Hippocampal formation (tissue), 2 donors: ENCODE measurements at regions not wholly inside any gene's neighbourhood (a gene's known extent, or its start where the extent isn't known, plus 50 kb on each side); places are given as distances from the start of the nearest gene placed in this dataset.

Experiments used
- DNase-seq, 2 donors: peaks; one replicate each; lab custom pipeline; 2025; lab: John Stamatoyannopoulos, UW

DNA sequence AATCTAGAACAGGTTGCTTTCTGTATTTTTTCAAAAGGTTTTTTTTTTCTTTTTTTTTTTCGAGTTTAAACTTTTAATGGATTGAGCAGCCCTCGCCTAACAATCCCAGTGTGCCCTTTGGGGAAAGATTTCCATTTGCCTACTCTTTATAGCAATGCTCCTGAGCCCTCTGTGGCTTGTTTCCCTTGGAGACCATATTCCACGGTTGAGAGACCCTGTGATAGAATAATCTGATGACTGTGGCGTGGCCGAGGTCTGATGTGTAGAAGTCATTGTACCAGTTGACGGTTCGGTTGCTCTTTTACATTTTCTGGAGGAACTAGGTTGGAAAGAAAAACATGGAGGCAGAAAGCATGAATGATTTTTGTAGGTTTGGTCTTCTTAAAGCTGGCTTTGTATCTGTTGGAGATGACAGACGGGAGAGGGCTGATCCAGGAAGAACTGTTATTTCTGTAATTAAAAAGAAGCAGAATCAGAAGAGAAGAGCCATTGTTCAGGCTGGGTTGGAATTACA is 305.7 kb upstream of the NRIP1 start:
- no peak for DNase-seq

DNA sequence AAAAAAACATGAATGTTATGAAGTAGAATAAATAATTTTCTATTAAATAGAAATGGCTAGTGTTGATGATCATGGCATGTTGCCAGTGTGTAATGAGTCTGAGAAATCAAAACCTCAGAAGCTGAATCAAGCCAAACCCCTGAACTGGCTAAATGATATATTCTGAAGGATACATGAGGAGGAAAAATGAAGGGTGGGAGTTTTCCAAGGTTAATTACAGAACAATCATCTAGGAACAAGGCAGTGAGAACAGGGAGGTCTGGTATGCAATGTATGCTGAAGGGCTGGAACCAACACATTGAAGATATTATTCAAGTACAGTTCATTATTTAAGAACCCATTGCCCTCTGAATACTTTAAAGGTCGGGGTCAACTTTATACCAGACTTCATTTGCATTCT is 309.1 kb upstream of the NRIP1 start:
- no peak for DNase-seq

DNA sequence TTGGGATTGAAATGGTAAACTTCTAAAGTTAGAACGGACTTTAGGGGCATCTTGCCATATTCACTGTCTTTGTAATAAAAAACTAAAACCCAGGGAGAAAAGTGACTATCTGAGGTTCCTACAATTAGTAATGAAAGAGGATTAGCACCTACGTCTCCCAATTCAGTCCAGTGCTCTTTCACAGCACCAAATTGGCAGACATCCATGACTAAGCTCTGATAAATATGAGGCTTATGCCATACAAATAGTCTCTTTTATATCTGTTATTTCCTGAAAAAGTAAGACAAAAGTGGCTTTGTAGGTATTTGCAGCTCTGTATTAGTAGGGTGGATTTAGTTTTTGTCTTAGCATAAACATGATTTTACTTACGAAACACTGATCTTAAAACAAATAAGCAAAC is 315.0 kb upstream of the NRIP1 start:
- no peak for DNase-seq

DNA sequence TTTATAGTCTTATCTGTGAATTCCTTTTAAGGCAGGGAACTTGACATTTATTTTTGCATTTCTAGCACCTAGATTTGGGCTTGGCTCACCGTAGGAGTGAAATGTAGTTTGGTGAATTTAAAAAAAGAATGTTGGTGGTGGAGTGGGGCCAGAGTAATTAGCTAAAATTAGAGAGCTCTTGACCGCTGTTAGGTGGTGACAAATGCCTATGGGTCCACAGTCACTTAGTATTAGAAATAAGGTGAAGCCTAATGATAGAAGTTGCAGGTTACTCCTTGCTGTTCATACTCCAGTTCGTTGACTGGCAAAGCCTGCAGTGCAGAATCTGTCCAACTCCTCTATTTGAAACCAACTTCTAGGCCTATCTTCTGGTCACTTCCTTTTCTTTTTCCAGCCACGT is 318.8 kb upstream of the NRIP1 start:
- DNase-seq: no peak

DNA sequence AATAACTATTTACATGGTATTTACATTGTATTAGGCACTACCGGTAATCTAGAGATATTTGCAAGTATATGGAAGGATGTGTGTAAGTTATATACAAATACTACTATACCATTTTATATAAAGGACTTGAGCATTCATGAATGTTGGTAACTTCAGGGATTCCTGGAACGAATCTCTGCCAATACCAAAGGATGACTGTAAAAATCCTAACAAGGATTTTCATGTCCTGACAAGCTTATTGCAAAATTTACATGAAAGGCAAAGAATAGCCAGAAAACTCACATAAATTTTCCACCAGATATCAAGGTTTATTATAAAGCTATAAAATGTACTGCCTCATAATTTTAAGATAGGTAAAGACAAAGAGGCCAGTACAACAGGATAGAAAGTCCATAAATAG is 325.2 kb upstream of the NRIP1 start:
- no peak for DNase-seq

DNA sequence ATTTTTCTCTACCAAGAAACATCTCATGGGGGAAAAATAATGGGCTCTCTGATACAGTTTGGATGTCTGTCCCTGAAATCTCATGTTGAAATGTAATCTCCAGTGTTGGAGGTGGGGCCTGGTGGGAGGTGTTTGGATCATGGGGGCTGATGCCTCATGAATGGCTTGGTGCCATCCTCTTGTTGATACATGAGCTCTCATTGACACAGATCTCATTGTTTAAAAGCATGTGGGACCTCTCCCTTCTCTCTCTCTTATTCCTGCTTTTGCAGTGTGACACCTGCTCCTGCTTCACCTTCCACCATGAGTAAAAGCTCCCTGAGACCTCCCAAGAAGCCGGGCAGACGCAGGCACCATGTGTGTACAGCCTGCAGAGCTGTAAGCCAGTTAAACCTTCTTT is 332.5 kb upstream of the NRIP1 start:
- no peak for DNase-seq

DNA sequence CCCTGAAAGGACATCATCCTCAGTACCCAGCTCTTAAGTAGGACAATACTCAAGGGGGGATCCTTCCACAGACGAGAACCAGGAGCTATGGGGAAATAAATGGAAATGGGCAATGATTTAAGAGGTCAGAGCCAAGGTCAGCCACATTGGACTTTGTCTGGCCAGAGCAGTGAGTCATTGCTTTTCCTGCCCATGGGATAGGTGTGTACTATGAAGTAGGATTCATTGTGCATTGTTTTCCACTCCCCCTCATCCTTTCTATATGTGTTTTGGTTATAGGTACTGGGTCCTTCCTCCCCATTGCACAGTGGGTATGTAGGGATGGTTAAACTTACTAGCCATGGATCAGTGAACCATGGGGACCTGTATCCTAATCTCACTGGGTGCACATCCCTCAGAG is 328.9 kb upstream of the USP25 start:
- no peak for DNase-seq

DNA sequence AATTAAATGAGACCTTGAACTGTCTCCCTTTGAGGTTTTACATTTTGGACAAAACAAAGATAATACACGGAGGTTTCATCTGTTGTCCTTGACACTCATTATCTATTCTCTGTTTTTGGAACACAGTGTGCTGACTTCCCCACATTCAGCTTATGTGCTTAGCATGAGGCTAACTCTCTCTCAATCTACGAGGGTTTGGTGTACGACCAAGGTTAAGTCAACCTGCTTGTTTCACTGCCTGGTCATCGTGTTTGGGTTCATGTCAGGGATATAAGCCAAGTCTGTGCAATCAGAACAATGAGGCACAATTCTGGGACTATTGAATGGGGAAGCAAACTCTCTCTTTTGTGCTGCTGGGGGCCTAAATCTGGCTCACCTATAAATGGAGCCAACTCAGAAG is 328.5 kb upstream of the USP25 start:
- DNase-seq: no peak

DNA sequence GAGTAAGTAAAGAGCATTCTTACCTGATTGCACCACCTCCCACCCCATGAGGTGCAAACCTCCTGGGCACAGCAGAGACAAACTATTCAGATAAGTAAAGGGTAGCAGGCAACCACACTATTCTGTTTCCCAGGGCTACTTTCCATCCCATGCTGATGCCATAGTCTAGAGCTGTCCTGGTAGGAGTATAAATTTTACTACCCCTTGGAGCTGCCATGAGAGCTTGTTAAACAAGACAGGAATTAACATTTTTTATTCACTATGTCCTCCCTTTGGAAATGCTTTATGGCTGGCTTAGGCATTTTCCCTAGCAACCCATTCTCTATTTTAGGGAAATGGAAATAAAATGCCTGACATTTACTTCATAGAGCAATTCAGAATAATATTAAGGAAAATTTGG is 324.6 kb upstream of the USP25 start:
- no peak for DNase-seq

DNA sequence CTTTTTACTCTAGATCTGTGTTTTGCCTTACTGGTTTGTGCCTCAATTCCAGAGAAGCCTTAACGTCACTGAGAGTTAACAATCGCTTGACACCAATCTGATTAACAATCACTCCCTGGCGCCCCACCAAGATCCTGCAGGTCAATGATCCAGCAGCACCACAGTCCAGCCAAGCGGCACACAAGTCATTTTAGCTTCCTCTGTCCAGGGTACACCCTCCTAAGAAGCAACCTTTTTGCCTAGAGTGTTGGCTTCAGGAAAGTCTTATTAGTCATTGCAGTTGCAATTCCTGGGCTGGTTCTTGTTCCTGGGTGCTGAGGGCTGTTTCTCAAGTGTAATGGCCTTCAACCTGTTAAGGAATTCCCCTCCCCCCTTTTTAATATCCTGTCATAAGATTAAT is 323.0 kb upstream of the USP25 start:
- DNase-seq: no peak

DNA sequence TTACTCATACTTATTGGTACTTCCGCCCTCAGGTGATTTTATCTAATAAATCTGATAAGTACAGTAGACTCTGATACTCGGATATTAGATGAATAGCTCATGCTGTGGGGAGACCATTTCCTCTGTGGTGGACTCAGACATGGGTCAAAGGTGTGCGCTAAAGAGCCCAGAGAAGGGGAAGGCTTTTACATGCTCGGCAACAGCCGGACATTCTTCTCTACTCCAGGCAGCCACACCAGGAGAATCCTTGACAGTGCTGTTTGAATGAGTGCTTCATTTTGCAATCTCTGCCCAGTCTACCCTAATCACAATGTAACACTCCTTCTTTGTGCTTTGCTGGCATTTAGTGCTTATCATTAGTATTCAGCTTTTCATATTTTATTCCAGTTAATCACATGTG is 322.2 kb upstream of the USP25 start:
- DNase-seq: no peak

DNA sequence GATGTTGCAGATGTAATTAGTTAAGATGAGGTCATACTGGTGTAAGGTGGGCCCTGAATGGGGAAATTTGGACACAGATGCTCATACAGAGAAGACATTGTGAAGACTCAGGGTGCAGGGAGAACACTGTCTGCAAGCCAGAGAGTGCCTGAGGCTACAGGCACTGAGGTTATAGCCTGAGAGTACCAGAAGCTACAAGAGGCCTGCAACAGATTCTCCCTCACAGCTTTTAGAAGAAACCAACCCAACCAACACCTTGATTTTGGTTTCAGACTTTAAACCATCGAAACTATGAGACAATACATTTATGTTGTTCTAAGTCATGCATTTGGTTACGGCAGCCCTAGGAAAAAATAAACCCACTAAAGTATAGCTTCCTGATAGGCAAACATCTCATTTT is 321.7 kb upstream of the USP25 start:
- no peak for DNase-seq

DNA sequence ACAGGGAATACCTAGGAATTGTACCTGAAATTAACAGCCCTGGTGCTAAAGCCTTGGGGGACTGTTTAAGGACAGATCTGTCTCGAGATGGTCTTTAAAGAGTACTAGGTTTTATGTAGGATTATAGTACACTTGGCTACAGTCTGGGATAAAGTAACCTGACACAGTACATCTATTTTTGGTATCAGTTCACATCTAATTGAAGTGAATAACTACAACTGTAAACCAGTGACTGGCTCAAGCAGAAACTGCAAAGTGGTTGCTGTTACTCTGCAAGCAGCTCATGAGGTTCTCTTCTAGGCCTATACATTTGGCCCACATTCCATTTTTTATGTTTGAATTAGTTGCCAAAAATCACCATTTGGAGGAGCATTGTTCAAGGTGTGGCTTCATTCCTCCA is 320.8 kb upstream of the USP25 start:
- DNase-seq: no peak

DNA sequence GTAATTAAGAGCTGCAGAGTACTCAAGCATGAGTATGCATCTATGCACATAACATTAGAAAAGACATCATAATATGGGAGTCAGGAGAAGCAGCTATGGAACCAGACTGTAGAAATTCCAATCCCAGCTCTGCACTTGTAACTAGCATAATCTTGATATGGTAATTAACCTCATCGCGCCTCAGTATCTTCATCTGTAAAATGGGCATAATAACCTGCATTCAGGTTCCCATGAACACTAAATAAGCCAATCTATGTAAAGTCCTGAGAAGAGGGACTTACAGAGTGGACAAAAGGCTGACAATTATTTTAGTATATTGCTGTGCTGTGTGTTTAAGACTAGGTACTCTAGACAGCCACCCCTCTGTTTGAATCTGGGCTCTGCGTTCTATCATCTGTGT is 318.9 kb upstream of the USP25 start:
- DNase-seq: no peak

DNA sequence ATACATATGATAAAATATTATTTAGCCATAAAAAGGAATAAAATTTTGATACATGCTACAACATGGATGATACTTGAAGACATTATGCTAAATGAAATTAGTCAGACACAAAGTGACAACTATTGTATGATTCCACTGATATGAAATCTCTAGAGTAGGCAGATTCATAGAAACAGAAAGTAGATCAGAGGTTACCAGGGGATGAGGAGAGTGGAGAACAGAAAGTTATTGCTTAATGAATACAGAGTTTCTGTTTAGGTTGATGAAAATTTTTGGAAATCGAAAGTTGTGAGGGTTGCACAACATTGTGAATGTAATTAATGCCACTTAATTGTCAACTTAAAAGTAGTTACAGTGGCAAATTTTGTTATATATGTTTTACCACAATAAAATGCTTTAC is 315.7 kb upstream of the USP25 start:
- no peak for DNase-seq

DNA sequence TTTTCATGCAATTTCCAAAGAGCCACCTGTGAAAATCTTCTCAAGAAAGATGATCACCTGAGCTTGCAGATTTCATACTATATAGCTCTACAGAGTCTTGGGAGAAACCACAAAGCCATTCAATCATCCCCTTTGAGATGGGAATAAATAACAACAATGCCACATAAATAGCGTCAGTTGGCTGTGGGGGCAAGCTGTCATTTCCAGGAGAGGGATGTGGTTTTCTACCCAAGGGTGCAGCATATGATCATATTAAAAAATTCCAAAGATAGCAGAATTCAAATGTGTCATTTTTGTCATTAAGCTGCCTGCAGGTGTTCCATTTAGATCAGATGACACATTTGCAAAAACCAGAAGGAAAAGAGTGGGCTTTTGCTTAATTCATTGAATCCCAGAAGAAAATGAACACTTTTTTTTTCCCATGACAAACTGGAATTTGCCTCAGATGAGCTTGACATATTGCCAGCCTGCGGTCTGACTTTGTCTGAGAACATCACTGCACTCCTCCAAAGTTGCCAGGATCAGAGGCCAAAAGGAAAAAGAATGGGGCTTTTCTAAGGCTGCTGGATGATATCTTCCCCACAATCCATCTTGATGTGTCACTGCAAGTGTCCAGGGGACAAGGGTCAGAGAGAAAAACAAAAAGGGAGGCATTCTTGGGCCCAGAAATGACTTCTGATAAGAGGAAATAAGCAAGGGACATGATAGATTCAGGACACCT is 314.1 kb upstream of the USP25 start:
- DNase-seq: no peak

DNA sequence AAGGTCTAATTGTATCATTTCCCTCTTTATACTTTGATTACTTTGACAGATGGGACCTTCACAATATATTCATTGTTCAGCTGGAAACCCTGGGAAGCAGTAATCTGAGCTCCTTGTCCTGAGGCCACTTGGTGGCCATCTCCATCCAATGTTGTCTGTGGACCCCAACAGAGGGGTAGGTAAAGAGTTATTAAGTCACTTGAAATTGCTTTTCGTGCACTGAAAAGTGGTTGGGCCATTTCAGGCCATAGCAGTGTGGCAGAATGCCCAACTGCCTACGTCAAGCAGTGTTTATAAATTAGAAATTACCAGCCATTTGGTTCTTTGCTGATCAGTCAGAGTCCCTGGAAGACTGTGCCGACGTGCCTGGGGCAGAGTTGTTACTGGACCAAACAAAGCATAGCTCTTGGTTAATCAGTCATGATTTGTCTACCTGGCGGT is 308.3 kb upstream of the USP25 start:
- DNase-seq: no peak

DNA sequence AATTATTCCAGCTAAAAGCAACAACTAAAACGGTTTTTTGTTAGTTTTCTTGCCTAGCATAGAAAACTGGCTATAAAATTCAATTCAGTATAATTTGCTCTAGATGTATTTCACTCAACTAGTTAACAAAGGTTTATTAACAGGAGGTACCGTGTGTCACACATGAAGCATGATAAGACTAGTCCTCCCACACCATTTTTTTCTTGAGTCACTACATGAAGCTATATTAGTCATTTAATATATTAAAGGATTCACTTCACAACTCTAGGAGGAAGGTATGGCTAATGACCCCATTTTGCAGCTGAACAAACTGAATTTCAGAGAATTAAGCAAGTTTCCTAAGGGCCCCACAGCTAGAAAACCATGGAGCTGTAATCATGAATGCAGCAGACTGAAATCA is 307.8 kb upstream of the USP25 start:
- no peak for DNase-seq

DNA sequence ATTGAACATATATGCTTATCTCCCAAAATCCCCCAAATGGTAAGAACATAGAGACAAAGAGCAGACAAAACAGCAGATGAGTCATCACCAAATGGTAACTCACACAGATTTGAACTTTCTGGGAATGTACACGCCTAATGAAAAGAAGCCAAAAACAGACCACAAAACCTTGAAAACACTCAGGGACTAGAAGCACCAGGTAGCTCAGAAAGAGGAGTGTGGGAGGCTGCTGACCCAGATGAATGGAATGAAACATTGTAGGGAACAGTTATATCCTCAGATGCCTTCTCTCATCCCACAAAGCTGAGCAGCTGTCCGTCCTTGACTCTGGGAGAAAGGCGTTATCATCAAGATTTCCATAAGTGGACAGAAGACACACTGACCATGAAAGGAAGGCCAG is 307.0 kb upstream of the USP25 start:
- DNase-seq: no peak

DNA sequence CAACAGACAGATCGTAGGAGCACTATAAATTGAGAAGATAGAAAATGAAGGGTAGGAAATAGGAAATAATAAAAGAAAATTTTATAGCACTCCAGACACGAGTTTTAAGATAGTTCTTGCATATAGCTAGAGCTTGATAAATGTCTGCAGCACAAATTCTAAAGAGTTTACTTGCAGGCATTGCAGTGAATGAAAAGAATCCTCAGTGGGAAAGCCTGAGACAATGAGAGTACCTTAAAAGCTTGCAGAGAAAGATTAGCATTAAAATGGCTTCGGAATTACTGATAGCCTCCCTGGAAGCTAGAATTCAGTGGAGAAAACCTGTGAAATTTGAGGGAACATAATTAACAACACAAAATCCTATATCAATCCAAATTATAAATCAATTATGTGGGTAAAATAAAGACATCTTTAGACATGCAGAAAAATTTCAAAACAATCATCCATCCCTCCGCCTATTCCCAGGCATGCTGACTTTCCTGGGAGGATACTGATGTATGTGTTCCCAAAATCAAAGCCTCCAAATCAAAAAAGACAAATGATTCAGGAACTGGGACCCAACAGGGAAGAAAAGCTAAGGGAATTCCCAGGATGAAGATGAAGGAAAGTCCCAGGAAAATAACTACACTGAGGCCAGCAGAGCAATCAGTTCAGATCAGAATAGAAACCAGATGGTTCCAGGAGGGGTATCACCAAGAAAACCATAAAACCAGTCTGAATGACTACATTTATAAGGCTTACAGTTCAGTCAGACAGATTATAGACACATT is 305.9 kb upstream of the USP25 start:
- no peak for DNase-seq

DNA sequence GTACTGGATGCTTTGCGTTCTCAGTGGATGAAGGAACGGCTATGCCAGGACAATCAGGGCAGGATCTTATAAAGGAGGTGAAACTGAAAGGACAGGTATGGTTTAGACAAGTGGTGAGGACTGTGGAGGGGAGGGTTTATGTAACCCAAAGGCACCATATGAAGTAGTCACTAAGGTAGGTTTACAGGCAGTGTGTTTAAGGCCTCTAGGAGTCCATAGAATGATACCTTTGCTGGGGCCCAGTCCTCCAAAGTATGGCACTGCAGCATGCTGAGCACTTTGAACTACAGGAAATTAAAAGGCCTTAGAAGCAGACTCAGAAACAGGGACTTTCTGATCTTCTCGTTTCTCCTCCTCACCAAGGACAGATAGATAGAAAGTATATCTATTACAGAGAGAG is 304.7 kb upstream of the USP25 start:
- no peak for DNase-seq

DNA sequence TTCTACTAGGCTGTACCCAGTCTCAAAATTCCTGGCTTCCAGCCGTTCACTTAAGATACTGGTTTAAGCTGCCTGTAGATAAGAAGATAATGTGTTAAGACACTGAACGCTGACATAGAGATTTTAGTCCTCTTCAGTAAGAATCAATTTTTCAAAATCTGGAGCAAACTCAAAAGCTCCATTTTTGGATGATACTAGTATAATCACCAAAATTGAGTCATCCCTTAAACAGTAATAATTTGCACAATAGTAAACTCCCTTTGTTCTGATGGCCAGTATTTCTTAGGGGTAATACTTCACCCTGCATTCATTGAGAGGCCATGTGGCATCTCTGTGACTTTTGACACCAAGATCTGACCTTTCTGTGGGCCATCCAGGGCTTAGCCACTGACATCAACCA is 299.8 kb upstream of the USP25 start:
- no peak for DNase-seq

DNA sequence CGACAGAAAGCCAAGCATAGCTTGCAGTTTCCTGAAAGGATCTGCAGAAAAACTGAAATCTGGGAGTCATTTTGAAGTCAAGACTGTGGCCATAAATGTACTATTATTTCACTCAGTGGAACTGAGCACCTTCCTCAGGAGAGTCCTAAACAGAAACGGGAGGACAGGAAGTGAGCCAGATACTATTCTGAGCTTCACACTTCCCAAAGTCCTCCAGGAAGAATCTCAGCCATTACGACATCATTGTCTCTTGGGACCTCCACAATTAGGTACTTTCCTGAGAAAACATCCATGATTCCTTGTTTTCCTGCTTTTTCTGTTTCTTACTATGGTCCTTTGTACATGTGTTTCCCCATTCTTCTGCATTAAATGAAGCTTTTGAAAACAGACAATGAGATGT is 299.2 kb upstream of the USP25 start:
- DNase-seq: no peak

DNA sequence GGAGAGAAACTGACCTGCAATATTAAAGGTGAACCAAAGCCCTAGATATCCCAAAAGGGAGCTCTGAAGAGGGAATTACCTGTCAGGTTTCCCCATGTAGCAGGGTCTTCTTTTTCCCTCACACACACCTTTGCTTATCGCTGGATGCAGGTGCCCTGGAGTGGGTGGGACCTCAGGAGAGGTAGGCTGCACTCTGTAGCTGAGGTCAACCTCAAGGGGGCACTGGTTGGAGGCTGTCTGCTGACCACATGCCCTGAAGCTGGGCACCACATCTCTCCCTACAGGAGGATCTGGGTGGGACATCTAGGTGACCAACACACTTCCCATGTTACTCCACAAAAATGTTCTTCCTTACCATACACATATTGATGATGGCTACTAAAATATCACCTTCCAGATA is 298.7 kb upstream of the USP25 start:
- DNase-seq: no peak
